HG02884 (cell line): ENCODE measurements at regions not wholly inside any gene's neighbourhood (a gene's known extent, or its start where the extent isn't known, plus 50 kb on each side); places are given as distances from the start of the nearest gene placed in this dataset.

Experiments
- ATAC-seq: cut with Tn5 transposase; IDR thresholded peaks from one replicate; pipeline ENCODE4 v1.9.1; 2021; ENCODE audit warnings: mild to moderate bottlenecking, moderate library complexity; ENCODE audit not compliant: unreplicated experiment

- no peak for ATAC-seq
These were observed 1346.8 kb upstream of the PIK3C3 start for GRCh38 chr18:40608226-40608625.

DNA sequence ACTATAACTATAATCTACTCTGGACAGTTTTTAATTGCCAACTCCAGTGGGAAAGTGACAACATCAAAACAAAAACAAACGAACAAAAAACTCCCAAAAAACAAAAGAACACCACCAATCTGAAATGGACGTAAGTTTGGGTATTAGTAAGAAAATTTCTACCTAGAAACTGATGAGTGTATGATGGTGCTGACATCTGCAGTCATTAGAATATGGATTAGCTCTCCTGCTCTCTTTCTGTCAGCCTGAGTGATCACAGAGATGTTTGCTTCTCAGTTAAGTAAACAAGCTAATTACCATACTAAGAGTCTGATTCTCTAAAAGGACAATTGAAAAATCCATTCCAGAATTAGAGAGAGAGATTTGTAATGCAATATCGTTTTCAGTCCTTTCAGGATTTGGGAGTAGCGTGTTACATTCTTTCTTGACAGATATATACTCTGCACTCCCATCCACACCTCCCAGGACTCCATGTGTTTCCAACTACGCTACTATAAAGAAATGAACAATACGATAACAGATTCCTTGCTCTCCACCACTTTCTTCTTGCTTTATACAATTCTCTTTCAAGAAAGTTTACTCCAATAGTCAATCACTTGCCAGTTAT, 1347.4 kb upstream of the PIK3C3 start:
- ATAC-seq, result no peak

GRCh38 chr18:40606996-40607395, 1348.0 kb upstream of the PIK3C3 start:
- ATAC-seq, result no peak

DNA sequence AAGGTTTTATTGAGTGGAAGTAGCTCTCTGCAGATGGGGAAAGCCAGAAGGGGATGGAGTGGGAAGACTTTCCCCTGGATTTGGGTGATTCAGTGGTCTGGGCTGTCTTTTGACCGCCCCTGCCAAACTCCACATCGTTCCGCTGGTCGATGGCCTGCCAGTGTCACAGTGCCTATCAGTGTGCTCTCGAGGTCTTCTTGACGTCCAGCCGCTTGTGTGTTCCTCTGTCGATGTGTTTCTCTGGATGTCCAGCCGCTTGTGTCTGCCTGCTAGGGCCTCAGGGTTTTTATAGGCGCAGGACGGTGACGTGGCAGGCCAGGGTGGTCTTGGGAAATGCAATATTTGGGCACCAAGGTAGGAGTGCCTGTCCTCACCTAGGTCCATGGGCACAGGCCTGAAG, 1371.4 kb upstream of the PIK3C3 start:
- no peak for ATAC-seq

DNA sequence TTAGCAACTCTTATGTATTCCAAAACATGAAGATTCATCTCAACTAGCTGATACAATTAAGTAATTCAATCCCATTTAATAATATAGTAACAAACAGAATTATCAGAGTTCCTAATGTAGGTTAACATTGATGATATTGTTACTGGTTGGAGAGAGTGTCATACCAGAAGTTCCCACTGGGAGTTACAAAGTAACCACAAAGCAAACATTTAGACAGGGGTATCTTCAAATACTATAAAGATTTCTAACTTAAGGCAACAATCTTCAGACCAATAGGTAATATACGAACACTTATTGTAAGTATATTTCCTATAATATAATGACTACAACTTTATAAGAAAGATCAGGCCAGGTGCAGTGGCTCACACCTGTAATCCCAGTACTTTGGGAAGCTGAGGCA, 1372.9 kb upstream of the PIK3C3 start:
- ATAC-seq, result no peak

DNA sequence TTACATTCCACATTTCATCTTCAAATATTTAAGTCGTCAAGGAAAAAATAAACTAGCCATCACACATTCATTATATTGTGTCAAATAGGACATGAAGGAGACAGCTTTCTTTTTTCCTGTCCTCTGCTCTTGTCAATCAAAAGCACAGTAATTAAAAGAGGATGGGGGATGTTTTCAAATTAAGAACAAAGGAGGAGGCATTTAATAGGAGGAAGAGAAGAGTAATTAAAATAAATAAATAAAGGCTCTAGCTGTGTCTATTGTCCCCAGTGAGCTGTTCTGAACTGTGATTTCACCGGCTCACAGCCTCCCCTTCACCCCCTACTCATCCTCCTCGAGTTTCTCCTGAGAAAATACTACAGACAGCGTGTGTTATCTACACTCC, 1377.1 kb upstream of the PIK3C3 start:
- ATAC-seq, result no peak

DNA sequence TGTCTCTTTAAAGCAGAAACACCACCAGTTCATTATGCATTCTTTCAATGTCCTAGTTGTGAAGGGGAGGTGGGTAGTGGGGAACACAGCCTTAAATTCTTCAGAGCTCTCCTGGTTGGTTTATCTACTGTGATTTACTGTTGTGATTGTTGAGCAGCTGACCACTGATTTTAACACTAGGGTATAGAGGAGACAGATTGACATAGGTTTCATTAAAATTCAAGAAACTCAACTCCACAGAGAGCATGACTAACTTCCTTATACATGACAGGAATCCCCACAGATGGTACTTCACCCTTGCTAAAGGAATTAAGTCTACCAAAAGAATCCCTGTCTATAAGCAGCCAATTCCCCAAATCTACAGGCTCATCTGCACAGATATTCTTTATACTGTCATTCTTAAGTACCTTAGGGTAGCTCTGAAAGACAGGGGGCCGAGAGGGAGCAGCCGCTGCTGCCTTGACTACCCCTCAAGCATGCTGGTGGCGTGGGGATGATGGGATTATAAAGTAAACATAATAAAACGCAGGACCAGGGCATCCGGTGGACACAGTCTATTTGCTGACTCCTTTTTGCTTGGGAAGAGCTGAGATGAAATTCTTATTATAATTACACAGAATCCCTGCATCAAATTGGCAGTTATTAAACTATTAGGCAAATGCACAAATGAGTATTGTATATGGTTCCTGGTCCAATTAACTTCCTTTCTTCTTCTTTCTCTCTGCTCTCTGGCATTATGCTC, 1377.6 kb upstream of the PIK3C3 start:
- ATAC-seq, result no peak

DNA sequence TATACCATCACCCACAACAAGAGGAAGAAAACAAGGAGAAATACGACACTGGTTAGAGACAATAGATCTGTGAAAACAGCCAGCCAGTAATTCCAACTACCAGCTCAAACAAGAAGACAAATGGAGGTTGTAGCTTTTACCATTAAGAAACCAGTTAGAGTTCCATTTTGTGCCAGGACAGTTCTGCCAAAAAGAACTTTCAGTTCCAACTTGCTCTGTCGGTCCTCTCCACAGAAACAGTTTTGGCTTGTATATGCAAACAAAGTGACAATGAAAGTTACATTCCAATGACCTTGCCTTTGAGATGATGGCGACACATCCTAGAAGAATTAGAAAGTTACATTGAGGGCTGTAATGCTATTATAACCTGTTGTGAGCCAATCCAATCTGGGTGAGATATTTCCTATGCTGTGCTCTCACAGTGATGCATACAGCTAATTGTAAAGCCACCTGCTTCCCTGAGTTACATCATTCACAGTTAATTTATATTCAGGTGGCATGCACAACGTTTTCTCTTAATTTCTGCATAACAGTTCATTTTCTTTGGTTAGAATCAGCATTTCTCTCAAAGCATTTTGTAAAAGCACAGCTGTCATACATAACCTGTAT, 1378.4 kb upstream of the PIK3C3 start:
- no peak for ATAC-seq

- no peak for ATAC-seq
These were observed 1384.4 kb upstream of the PIK3C3 start for GRCh38 chr18:40570615-40571014.

GRCh38 chr18:40569605-40570004, 1385.4 kb upstream of the PIK3C3 start:
- no peak for ATAC-seq

GRCh38 chr18:40566510-40566844, 1388.6 kb upstream of the PIK3C3 start:
- no peak for ATAC-seq

GRCh38 chr18:40565805-40566509, 1389.1 kb upstream of the PIK3C3 start:
- no peak for ATAC-seq

- ATAC-seq, result no peak
These were observed 1395.5 kb upstream of the PIK3C3 start for GRCh38 chr18:40559556-40559955.

DNA sequence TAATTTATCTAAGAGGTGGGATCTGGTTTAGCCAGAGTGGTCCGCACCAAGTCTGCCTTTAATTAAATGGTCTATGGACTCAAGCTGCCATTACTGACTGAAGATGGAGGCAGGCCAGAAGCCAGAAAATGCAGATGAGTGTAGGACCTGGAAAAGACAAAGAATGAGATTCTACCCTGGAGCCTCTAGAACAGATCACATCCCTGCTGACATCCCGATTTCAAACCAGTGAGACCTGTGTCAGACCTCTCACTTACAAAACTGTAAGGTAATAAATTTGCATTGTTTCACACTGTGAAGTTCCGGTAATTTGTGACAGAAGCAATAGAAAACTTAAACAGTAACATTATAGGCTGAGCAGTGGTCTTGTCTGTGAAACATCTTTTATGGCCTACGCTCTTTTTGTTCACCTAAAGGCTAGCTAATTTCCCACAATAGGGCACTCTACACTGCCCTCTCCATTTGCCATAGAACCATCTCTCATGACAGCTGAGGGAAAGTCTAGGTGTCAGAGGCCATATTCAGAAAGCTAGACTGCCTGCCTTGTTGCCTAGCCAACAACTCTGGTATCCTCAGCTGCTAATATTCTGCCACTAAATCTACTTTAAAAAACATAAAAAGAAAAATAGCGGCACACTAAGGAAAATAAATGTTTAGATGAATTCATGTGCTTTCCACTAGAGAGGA, 1396.2 kb upstream of the PIK3C3 start:
- no peak for ATAC-seq

GRCh38 chr18:40555914-40556313, 1399.1 kb upstream of the PIK3C3 start:
- ATAC-seq, result no peak

DNA sequence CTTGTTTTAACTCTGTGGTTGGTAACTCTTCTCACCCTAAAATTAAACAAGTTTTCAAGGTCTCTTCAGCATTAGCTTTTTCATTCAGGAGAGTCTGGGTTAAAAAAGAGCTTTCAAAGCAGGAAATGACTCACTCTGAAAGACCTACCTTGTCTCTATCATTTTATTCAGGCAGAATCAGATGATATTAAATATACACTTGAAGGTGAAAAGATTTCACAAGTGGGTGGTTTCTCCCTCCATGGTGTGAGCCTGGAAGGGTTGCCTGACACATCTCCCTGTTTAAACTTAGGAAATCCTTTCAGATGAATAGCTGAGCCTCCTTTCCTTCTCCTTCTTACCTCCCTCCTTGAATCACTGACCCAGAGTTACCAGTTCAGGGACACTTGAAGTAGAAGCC, 1402.0 kb upstream of the PIK3C3 start:
- no peak for ATAC-seq

GRCh38 chr18:40546875-40547274, 1408.2 kb upstream of the PIK3C3 start:
- no peak for ATAC-seq

DNA sequence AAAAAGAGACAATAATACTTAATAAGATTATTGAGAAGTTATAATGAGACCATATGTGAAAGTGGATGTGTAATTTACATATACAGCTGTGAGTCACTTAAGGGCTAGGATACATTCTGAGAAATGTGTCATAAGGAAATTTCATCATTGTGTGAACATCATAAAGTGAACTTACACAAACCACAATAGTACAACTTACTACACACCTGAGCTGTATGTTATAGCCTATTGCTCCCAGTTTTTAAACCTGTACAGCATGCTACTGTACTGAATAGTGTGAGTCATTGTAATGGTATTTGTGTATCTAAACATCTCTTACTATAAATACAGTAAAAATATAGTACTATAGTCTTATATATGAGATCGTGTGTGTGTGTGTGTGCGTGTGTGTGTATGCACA, 1420.3 kb upstream of the PIK3C3 start:
- ATAC-seq, result no peak

GRCh38 chr18:40532046-40532445, 1423.0 kb upstream of the PIK3C3 start:
- ATAC-seq, result no peak

DNA sequence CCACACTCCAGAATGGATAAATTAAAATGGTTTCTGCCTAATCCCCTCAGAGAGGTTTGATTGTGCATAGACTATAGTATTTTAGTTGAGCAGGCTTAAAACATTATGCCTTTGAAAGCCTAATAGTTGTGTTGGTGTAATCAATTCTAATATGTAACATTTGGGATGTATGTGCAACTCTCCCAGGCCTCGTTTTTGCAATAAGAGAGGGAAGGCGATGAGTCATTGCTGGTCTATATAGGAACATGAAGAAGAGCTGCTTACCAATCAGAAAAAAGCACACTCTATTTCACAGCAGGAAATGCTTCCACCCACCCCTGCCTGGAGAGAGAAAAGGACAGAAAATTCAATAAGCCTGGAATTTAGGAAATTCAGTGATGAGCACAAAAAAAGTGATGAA, 1424.0 kb upstream of the PIK3C3 start:
- no peak for ATAC-seq

- no peak for ATAC-seq
These were observed 1425.6 kb upstream of the PIK3C3 start for GRCh38 chr18:40529478-40529877.
